Activated naive CD4-positive, alpha-beta T cell (primary cell): ENCODE measurements at regions not wholly inside any gene's neighbourhood (a gene's known extent, or its start where the extent isn't known, plus 50 kb on each side); places are given as distances from the start of the nearest gene placed in this dataset.

Experiments used
- DNase-seq, 4 experiments: peaks; one replicate each; lab custom pipeline; 2025; lab: John Stamatoyannopoulos, UW

GRCh38 chr14:71711619-71712018 lies 220.6 kb upstream of the RGS6 start:
- no peak for DNase-seq

GRCh38 chr14:71712478-71712877 lies 219.8 kb upstream of the RGS6 start:
- no peak for DNase-seq

DNA sequence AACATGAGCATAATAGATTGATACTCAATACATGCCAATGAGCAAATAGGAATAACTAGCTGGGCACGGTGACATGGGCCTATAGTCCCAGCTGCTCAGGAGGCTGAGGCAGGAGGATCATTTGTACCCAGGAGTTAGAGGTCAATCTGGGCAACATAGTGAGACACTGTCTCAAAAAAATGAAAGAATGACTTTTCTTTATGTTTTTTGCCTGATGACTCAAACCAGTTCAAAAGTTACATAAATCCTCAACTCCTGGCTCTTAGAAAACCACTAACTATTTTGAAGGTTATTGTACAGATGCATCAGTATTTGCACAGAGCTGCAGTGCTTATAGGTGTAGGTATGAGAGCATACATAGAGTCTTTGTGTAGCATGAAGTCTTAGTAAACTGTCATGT lies 219.2 kb upstream of the RGS6 start:
- DNase-seq: no peak

- no peak for DNase-seq
These were observed 218.8 kb upstream of the RGS6 start for GRCh38 chr14:71713451-71713850.

GRCh38 chr14:71714225-71714624 lies 218.0 kb upstream of the RGS6 start:
- no peak for DNase-seq

DNA sequence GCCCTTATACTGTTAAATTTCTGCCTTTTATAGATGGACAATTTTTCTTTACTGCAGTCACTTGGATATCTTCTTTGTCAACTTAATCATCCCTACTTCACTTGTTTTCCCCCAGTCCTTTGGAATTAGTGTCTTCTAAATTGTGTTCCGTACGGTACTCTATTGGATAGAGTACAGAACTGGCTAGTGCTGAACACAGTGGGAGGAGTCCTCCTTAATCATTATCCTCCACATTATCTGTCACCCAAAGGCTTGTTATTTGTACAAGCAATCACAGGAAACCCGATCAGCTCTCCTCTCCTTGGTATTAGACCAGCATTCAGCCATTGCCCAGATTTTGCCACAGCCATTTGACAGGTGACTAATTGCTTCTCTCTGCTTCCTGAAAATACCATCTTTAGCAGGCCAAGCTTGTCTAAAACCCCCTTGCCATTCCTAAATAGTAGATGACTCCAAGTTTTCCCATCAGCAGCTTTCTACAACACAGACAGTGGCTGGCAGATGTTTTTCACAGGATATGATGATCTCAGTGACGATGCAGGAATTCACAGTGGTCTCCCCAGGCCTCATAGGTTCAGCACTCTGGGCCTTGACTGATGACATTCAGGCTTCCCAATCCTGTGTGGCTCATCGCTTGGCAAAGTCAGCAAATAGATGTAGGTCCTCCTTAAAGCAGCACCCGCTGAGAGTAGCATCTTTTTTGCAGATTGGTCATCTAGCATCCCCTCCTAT lies 216.0 kb upstream of the RGS6 start:
- no peak for DNase-seq

DNA sequence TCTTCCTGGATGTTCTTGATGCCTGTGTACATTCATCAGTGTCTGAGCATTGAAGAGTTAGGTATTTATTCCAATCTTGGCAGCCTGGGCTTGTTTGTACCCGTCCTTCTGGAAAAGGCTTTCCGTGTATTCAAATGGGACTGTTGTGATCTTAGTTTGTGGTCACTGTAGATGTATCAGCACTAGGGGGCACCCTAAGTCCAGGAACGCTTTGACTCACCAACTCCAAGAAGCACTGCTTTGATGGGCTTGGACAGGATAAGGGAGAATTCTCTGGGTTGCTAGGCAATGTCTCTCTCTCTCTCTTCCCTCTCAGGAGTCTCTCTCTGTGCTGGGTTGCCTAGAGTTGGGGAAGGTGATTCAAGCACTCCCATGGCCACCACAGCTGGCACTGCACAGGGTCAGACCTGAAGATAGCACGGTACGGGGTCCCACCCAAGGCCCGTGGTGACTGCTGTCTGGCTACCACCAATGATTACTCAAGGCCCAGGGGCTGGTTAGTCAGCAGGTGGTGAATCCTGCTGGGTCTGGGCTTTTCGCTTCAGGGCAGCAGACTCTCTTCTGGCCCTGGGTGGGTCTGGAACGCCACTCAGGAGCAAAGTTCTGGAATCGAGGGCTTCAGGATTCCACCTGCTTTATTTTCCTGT lies 211.1 kb upstream of the RGS6 start:
- DNase-seq: no peak

- DNase-seq: no peak
These were observed 210.4 kb upstream of the RGS6 start for GRCh38 chr14:71721791-71722190.

DNA sequence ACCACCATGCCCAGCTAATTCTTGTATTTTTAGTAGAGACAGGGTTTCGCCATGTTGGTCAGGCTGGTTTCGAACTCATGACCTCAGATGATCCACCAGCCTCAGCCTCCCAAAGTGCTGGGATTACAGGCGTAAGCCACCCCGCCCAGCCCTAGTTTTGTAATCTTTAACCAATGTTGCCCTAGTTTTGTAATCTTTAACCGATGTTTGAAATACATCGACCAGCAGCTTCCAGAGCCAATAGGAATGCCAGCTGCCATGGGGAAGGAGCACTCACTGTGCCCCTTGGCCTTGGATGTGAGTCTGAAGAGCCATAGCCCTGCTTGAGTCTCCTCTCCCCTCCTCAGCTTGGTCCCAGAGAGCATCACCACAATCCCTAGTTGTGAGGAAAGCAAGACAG lies 209.3 kb upstream of the RGS6 start:
- DNase-seq: no peak

DNA sequence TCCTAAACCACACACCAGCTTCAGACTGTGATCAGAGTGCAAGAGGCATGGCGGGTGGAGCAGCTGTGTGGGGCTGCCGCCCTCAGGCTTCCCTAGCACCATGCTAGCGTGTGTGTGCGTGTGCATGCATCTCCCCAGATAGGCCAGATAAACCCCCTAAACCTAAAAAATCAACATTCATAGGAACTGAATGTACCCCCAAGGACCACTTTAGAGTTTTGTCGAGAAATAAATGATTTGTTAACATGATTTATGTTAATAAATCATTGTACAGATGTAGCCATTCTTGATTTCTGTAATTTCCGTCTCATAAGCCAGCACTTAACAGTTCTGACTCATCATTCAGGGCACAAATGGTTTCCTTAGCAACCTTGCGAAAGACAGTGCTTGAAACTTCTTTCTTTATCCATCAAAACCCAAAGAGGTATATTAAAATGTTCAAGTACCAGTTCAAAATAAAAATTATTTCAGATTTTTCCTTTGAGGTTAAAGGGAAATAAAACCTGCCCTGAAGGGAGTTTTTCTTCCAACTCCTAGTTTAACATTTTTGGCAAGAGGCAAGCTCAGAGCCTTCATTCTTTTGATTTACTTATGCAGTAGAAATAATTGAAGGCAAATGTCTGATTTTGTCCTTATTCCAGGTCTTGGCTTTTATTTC lies 206.2 kb upstream of the RGS6 start:
- DNase-seq: no peak

DNA sequence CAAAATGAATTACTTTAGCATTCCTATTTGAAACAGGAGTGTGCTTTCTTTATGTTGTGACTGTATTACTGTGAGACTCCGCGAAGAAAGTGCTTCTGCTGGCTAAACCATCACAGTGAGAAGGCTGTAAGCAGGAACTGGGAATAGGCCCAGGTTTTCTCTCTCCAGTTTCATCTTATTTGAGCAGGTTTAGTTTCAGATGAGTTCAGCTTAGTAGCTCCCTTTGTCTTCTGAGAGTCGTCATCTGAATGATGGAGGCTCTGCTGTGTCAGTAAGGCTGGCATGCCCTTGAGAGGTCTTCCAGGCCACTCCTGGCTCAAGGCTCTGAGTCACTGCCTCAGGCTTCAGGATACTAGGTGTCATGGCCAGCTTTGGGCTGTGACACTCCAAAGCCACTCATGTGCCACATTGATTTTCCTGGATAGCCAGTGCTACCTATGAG lies 205.6 kb upstream of the RGS6 start:
- no peak for DNase-seq

GRCh38 chr14:71728386-71728785 lies 203.8 kb upstream of the RGS6 start:
- DNase-seq: no peak

DNA sequence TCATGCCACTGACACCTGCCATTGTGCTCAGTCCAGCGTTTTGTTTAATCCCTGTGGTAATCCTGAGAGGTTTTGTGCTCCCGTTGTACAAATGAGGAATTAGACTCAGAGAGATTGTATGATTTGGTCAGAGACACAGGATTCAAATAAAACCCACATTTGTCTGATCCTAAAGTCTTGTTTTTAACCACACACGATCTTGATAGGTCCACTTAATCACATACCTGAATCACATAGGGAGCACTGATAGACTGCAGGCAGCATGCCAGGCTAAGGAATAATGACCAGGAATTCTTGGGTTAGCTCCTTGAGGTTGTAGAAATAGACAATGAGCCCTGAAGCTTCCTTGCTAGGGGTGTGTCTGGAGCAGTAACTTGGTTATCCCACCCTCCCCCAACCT lies 202.6 kb upstream of the RGS6 start:
- no peak for DNase-seq

DNA sequence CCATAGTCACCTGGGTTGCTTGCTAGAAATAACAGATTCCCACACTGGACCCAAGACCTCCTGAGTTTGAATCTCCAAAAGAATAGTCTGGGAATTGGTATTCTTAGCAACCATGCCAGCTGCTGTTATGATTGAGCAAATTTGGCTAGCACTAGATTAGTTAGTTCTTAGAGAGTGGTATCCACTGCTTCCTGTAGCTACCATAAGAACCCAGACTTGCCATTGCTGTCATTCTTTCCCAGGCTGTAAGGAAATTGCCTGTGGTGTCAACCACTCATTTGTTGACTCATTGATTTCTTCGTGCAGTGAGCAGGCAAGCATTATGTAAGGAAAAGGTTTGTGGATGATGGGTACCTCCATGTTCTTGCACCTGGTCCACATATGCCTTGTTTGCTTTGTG lies 201.8 kb upstream of the RGS6 start:
- DNase-seq: no peak

DNA sequence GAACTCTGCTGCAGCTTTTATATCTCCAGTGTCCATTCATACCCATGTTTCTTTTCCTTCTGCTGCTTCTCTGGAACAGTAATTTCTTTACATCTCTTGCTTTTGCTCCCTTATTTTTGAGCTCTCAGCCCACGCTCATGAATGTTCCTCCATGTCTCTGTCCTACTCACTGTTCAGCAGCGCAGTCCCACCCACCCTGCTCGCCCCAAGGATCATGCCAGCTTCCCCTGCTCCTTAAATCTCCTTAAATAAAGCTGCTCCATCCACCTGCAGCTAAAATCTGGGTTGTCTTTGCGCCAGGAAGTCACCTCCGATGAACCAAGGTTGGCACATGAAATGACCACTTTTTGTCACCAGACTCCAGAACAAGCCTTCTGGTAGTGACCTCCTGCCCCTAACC lies 201.1 kb upstream of the RGS6 start:
- no peak for DNase-seq

DNA sequence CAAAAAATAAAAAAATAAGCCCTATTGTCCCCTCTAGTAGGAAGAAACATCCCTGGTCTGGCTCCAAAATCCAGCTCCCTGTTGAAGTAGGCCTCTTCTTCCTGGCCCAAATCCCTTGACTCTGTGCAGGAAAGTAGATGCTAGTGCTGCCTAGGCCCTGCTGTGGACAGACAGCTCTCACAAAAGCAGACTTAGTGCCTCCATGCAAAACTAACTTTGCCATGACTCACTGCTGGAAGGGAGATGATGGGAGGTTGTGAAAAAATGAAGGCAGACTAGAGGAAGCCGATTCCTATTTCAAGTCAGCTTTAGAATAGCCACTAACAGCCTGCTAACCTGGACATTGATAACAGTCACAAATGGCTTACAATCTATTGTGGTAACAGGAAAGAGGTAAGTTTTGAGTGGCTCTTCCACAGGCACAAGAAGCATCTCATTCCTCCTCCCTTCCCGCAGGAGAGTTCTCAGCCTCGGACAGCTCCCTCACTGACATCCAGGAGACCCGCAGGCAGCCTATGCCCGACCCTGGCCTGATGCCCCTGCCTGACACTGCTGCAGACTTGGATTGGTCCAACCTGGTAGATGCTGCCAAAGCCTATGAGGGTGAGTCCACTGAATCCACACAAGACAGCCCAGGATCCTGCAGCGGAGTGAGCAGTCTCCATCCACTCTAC lies 198.9 kb upstream of the RGS6 start:
- no peak for DNase-seq

DNA sequence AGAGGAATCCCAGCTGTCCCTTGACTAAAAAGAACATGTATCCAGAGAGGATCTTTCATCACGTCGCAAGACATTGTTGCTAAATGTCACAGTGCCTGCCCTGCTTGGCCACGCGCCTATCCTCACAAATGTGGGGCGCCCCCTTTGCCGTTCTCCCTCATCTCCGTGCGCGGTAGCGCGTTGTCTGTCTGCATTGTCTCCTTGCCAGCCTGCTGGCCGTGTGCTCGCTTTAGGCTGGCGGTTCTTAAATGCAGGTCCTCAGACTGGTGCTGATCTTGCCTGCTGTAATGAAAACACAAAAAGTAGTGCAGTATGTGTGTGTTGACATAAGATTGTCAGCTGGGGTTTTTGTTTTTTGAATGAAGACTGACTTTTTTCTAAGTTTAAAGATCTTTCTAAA lies 198.2 kb upstream of the RGS6 start:
- DNase-seq: no peak

DNA sequence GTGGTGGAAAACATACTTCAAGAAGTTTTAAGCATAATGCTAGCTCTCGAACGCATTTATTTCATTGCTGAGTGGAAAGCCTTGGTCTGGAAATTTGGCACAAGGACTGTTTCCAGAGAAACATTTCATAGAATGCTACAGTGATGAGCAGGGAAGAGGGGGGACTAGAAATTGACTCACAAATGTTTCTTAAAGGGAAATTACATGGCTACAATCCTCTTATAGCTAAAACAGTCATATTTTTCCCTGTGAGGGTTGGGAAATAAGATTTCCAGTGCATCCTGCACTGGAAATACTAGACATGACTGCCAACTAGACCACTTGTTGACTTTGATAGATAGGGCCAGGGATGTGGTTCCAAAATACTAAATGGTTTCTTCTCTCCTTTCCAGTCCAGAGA lies 197.3 kb upstream of the RGS6 start:
- DNase-seq: no peak

DNA sequence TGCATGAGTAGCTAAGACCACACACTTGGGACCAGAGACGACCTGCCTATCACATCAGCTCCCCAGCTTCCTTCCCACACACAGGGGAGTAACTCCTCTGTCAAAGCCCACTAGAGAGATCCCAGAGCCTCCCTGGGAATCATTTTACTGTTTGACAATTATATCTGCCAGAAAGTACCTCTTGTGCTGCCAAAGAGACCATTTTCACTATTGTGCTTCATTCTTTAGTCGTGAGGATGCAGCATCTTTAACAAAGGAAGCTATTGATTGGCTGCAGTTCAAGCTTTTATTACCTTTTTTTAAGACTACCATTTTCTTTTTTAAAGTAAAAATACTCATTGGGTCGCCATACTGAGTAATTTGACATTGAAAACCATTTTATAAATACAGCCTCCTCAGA lies 194.5 kb upstream of the RGS6 start:
- no peak for DNase-seq

GRCh38 chr14:71739273-71739990 lies 192.8 kb upstream of the RGS6 start:
- no peak for DNase-seq

DNA sequence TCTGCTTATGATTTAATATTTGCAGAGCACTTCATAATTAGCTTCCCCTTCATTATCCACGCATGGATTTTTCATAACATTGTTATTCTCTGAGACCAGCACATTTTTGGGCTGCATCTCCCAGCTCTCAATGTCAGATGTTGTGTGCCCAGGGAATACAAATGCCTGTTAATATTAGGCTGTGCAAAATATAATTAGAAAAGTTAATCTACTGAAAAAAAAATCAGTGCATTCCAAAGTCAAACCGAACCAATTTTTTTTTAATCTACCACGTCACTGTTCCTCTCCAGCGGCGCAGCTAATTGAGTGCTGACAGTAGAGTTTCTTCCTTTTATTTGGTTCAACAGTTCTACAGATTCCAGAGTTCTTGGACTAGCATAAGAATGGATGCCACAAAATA lies 191.0 kb upstream of the RGS6 start:
- no peak for DNase-seq

GRCh38 chr14:71742485-71742884 lies 189.7 kb upstream of the RGS6 start:
- DNase-seq: no peak
